Ishikawa (cell line): ENCODE measurements at regions not wholly inside any gene's neighbourhood (a gene's known extent, or its start where the extent isn't known, plus 50 kb on each side); places are given as distances from the start of the nearest gene placed in this dataset.

ENCODE experiments used
- CEBPB ChIP-seq: IDR thresholded peaks from 2 replicates; pipeline ENCODE4 v1.6.1; 2012
- CREB1 ChIP-seq: IDR thresholded peaks from 2 replicates; pipeline ENCODE4 v1.6.1; 2012; ENCODE audit warnings: low read depth
- EGR1 ChIP-seq: IDR thresholded peaks from 2 replicates; pipeline ENCODE4 v1.6.1; 2012
- EP300 ChIP-seq: IDR thresholded peaks from 2 replicates; pipeline ENCODE4 v1.6.1; 2012; ENCODE audit warnings: borderline replicate concordance
- FOXM1 ChIP-seq: IDR thresholded peaks from 2 replicates; pipeline ENCODE4 v1.6.1; 2012; ENCODE audit warnings: low read depth, borderline replicate concordance
- MAX ChIP-seq: IDR thresholded peaks from 2 replicates; pipeline ENCODE4 v1.6.1; 2012
- NFIC ChIP-seq: IDR thresholded peaks from 2 replicates; pipeline ENCODE4 v1.6.1; 2012
- RAD21 ChIP-seq: IDR thresholded peaks from 2 replicates; pipeline ENCODE4 v1.6.1; 2012; ENCODE audit warnings: low read depth
- TAF1 ChIP-seq: IDR thresholded peaks from 2 replicates; pipeline ENCODE4 v1.6.1; 2012; ENCODE audit warnings: low read depth, mild to moderate bottlenecking
- TCF12 ChIP-seq: IDR thresholded peaks from 2 replicates; pipeline ENCODE4 v1.6.1; 2012; ENCODE audit warnings: low read depth
- TEAD4 ChIP-seq: IDR thresholded peaks from 2 replicates; pipeline ENCODE4 v1.6.1; 2012
- YY1 ChIP-seq: IDR thresholded peaks from 2 replicates; pipeline ENCODE4 v1.6.1; 2012; ENCODE audit warnings: low read depth
- TF ChIP-seq, protein P1 (sequence below): IDR thresholded peaks from 2 replicates; pipeline ENCODE4 v1.6.1; 2012; ENCODE audit warnings: low read depth, mild to moderate bottlenecking

- TF ChIP-seq MAX = no peak
- TF ChIP-seq TCF12 = no peak
- no peak for TF ChIP-seq FOXM1
- TF ChIP-seq TAF1 = no peak
- TF ChIP-seq, protein P1, sequence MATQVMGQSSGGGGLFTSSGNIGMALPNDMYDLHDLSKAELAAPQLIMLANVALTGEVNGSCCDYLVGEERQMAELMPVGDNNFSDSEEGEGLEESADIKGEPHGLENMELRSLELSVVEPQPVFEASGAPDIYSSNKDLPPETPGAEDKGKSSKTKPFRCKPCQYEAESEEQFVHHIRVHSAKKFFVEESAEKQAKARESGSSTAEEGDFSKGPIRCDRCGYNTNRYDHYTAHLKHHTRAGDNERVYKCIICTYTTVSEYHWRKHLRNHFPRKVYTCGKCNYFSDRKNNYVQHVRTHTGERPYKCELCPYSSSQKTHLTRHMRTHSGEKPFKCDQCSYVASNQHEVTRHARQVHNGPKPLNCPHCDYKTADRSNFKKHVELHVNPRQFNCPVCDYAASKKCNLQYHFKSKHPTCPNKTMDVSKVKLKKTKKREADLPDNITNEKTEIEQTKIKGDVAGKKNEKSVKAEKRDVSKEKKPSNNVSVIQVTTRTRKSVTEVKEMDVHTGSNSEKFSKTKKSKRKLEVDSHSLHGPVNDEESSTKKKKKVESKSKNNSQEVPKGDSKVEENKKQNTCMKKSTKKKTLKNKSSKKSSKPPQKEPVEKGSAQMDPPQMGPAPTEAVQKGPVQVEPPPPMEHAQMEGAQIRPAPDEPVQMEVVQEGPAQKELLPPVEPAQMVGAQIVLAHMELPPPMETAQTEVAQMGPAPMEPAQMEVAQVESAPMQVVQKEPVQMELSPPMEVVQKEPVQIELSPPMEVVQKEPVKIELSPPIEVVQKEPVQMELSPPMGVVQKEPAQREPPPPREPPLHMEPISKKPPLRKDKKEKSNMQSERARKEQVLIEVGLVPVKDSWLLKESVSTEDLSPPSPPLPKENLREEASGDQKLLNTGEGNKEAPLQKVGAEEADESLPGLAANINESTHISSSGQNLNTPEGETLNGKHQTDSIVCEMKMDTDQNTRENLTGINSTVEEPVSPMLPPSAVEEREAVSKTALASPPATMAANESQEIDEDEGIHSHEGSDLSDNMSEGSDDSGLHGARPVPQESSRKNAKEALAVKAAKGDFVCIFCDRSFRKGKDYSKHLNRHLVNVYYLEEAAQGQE = no peak
- TF ChIP-seq CREB1 = no peak
- no peak for TF ChIP-seq NFIC
- TF ChIP-seq EP300 = no peak
- TF ChIP-seq CEBPB = no peak
- TF ChIP-seq YY1 = no peak
- TF ChIP-seq TEAD4 = no peak
- TF ChIP-seq EGR1 = no peak
- no peak for TF ChIP-seq RAD21
These were observed 209.0 kb downstream of the SEC61B start for GRCh38 chr9:99431103-99431502.
